HepG2 (cell line): ENCODE measurements at regions not wholly inside any gene's neighbourhood (a gene's known extent, or its start where the extent isn't known, plus 50 kb on each side); places are given as distances from the start of the nearest gene placed in this dataset.

Source experiments
- ATAC-seq: fragments of 200-7000 bp; cut with Tn5 transposase; 3 replicates; pipeline ENCODE4 v1.9.1; 2020; ENCODE audit warnings: mild to moderate bottlenecking, moderate library complexity
- BruUV-seq: library from RNA; stranded (reverse); fragments of 400-500 nt; replicated peaks from 2 replicates; lab custom pipeline; 2021; lab: Mats Ljungman, UMichigan
- CTCF ChIA-PET: fragments of 300-600 bp; formaldehyde crosslinking; extraction: SDS; loops from one replicate; lab custom pipeline; 2021; ENCODE audit warnings: low total read pairs, inconsistent platforms, low intra/inter-chr PET ratio; lab: Yijun Ruan, JAX
- POLR2A ChIA-PET: fragments of 350-600 bp; sonication (Branson Sonifier 250); formaldehyde crosslinking; loops from one replicate; lab custom pipeline; 2020; ENCODE audit warnings: antibody characterized with exemption, inconsistent platforms; lab: Yijun Ruan, JAX
- DNase-seq: peaks from one replicate; pipeline ENCODE4 v3.0.0-alpha.2; 2015; ENCODE audit warnings: low spot score
- FAIRE-seq: peaks from 3 replicates; lab custom pipeline; 2011; peaks lifted over from hg19 to GRCh38; lab: Jason Lieb, UNC
- H2AFZ ChIP-seq: one replicate; pipeline ENCODE4 v1.6.1; 2011; ENCODE audit warnings: low read length, inconsistent platforms
- H3K27ac ChIP-seq: fragments of 300-600 bp; 3 replicates; pipeline ENCODE4 v1.8.0; 2011; ENCODE audit warnings: mixed run types, mild to moderate bottlenecking, mixed read lengths, low read length, inconsistent platforms; ENCODE audit not compliant: insufficient read depth; ENCODE audit errors: extremely low read length
- H3K27me3 ChIP-seq, 2 experiments: fragments of 200-600 bp in 1 of 2; 2 replicates in 1 of 2; 3 replicates in 1 of 2; pipeline versions ENCODE4 v1.6.0 to v1.8.0; 2011; ENCODE audit warnings: low read length in 2 of 2, mild to moderate bottlenecking in 2 of 2, moderate library complexity in 2 of 2, inconsistent platforms in 1 of 2; ENCODE audit not compliant: insufficient read depth in 2 of 2, control insufficient read depth in 1 of 2
- H3K36me3 ChIP-seq, 2 experiments: fragments of 200-600 bp in 1 of 2; replicated peaks in 1 of 2; 2 replicates in 1 of 2; 3 replicates in 1 of 2; pipeline versions ENCODE4 v1.5.1 to v1.8.0; 2011; ENCODE audit warnings: low read length in 2 of 2, inconsistent platforms in 1 of 2; ENCODE audit not compliant: insufficient read depth in 2 of 2, control insufficient read depth in 1 of 2
- H3K4me1 ChIP-seq: 2 replicates; pipeline ENCODE4 v1.5.1; 2012; ENCODE audit warnings: low read length, inconsistent platforms; ENCODE audit not compliant: insufficient read depth
- H3K4me2 ChIP-seq: 2 replicates; pipeline ENCODE4 v1.6.0; 2011; ENCODE audit warnings: low read depth, low read length, inconsistent platforms
- H3K4me3 ChIP-seq, 3 experiments: fragments of 200-600 bp in 1 of 3; sonication (generic), shearing (Covaris generic) in 1 of 3; replicated peaks in 1 of 3; 2 replicates each; pipeline ENCODE4 v1.5.1; 2011 to 2016; ENCODE audit warnings: low read length in 3 of 3, inconsistent platforms in 2 of 3, low read depth in 2 of 3, mild to moderate bottlenecking in 2 of 3, control low read depth in 1 of 3, mixed read lengths in 1 of 3; ENCODE audit not compliant: insufficient read depth in 1 of 3
- H3K79me2 ChIP-seq: one replicate; pipeline ENCODE4 v1.6.1; 2011; ENCODE audit warnings: low read length, inconsistent platforms; ENCODE audit not compliant: insufficient read depth
- H3K9ac ChIP-seq: 2 replicates; pipeline ENCODE4 v1.6.0; 2011; ENCODE audit warnings: mild to moderate bottlenecking, low read depth, low read length, inconsistent platforms; ENCODE audit not compliant: insufficient read depth
- H3K9me3 ChIP-seq: 2 replicates; pipeline ENCODE4 v1.5.1; 2012; ENCODE audit warnings: mild to moderate bottlenecking, low read length
- H4K20me1 ChIP-seq: 2 replicates; pipeline ENCODE4 v1.6.0; 2011; ENCODE audit warnings: inconsistent platforms, mild to moderate bottlenecking, low read length, moderate library complexity; ENCODE audit not compliant: insufficient read depth
- CCAR2 ChIP-seq: fragments of 200-400 bp; formaldehyde crosslinking; optimal IDR thresholded peaks from 2 replicates; pipeline ENCODE3; 2018; ENCODE audit warnings: low read depth, mild to moderate bottlenecking, low read length, moderate library complexity
- CHCHD3 ChIP-seq: sonication (generic); formaldehyde crosslinking; IDR thresholded peaks from 2 replicates; pipeline ENCODE4 v1.8.0; 2022; ENCODE audit warnings: mild to moderate bottlenecking, missing genetic modification reagents, moderate library complexity
- JARID2 ChIP-seq: sonication (generic); formaldehyde crosslinking; IDR thresholded peaks from 2 replicates; pipeline ENCODE4 v1.8.1; 2023; ENCODE audit warnings: missing genetic modification reagents, inconsistent platforms; ENCODE audit not compliant: insufficient replicate concordance
- MAFK ChIP-seq, 2 experiments: IDR thresholded peaks in 1 of 2; conservative IDR thresholded peaks in 1 of 2; 2 replicates each; pipeline ENCODE4 v1.6.1; 2011; ENCODE audit warnings: improper control_type of control experiment in 2 of 2, low read length in 2 of 2
- MEIS1 ChIP-seq: sonication (generic); formaldehyde crosslinking; IDR thresholded peaks from 2 replicates; pipeline ENCODE4 v1.9.0; 2021; ENCODE audit warnings: mild to moderate bottlenecking, missing genetic modification reagents, moderate library complexity, borderline replicate concordance
- SSRP1 ChIP-seq: IDR thresholded peaks from 2 replicates; pipeline ENCODE4 v1.6.1; 2016; ENCODE audit warnings: control low read depth
- TARDBP ChIP-seq: sonication (generic); formaldehyde crosslinking; IDR thresholded peaks from 2 replicates; pipeline ENCODE4 v1.8.0; 2022; ENCODE audit warnings: mild to moderate bottlenecking, missing genetic modification reagents
- U2AF1 ChIP-seq: fragments of 200-400 bp; formaldehyde crosslinking; optimal IDR thresholded peaks from 2 replicates; pipeline ENCODE3; 2017; ENCODE audit warnings: mild to moderate bottlenecking, low read depth, low read length
- ZNF430 ChIP-seq: sonication (generic); formaldehyde crosslinking; IDR thresholded peaks from 2 replicates; pipeline ENCODE4 v1.9.0; 2021; ENCODE audit warnings: mild to moderate bottlenecking, missing genetic modification reagents
- ZNF672 ChIP-seq: sonication (generic); formaldehyde crosslinking; IDR thresholded peaks from 2 replicates; pipeline ENCODE4 v1.8.1; 2022; ENCODE audit warnings: missing genetic modification reagents
- ZZZ3 ChIP-seq: sonication (generic); formaldehyde crosslinking; IDR thresholded peaks from 2 replicates; pipeline ENCODE4 v1.4.0; 2020; ENCODE audit warnings: missing genetic modification reagents, mild to moderate bottlenecking, borderline replicate concordance
- WGBS: methylation state at CpG from one replicate; pipeline ENCODE4 v1.1.6; 2017; ENCODE audit warnings: low lambda C conversion rate; 5-methylcytosine and 5-hydroxymethylcytosine counted together
- in situ Hi-C: cut with HindIII; loops from 2 replicates; pipeline ENCODE4 v1.10.0; 2017; ENCODE audit warnings: low pct_unique_long_range_greater_than_20kb; ENCODE audit not compliant: extremely low pct_ligation_motif_present
- intact Hi-C: fragments of 100-400 bp; cut with micrococcal nuclease; formaldehyde crosslinking; loops from one replicate; pipeline ENCODE4 v1.10.0; 2022; ENCODE audit not compliant: unreplicated experiment
- TF ChIP-seq, protein P1 (sequence below): sonication (generic); formaldehyde crosslinking; IDR thresholded peaks from 2 replicates; pipeline ENCODE4 v1.5.0; 2020; ENCODE audit warnings: mild to moderate bottlenecking, missing genetic modification reagents, borderline replicate concordance

- H3K9ac ChIP-seq, result no peak overlapping the region
- BruUV-seq, result no TSS peak
- H3K36me3 ChIP-seq, result no peaks in the 10 kb centered on the region
- H3K9me3 ChIP-seq, result peaks cover 82% of the 10 kb centered on the region
- H3K4me3 ChIP-seq, result no peak overlapping the region
- intact Hi-C loops (no loop called here), in situ Hi-C loops (no loop called here)
- ChIA-PET POLR2A (no interaction called here), CTCF (no interaction called here)
- H4K20me1 ChIP-seq, result no peaks in the 10 kb centered on the region
- no peaks in the 10 kb centered on the region for H3K4me1 ChIP-seq
- no peaks in the 10 kb centered on the region for H3K79me2 ChIP-seq
- no peak for TF ChIP-seq ZNF430 (CRISPR knock-in tag)
- no peak for TF ChIP-seq SSRP1 (CRISPR knock-in tag)
- TF ChIP-seq MAFK (conservative IDR thresholded peaks at IDR 0.05 in 1 of 2, IDR thresholded peaks at IDR 0.05 in 1 of 2; ENCODE audit: low read length in 2 of 2), result no peak
- no peak for TF ChIP-seq CCAR2
- no peak for DNase-seq
- no peak overlapping the region for H3K27ac ChIP-seq
- H3K4me2 ChIP-seq, result no peak overlapping the region
- no peak for ATAC-seq
- no peak overlapping the region for H2AFZ ChIP-seq
- no peaks in the 10 kb centered on the region for H3K27me3 ChIP-seq
- WGBS, result 12% methylated on average over 5 of the region's 7 CpGs
- FAIRE-seq, result no peak
Measured at GRCh38 chr5:3905031-3905430, 309.4 kb downstream of the IRX1 start.

GRCh38 chr5:3905521-3905920, 309.9 kb downstream of the IRX1 start:
- Histone ChIP-seq H3K9ac (no peak overlapping the region), H4K20me1 (no peaks in the 10 kb centered on the region), H3K36me3 (no peaks in the 10 kb centered on the region), H3K4me1 (no peaks in the 10 kb centered on the region), H3K79me2 (no peaks in the 10 kb centered on the region), H2AFZ (no peak overlapping the region), H3K4me2 (no peak overlapping the region), H3K27ac (no peak overlapping the region), H3K4me3 (no peak overlapping the region), H3K27me3 (no peaks in the 10 kb centered on the region), H3K9me3 (peaks cover 82% of the 10 kb centered on the region)
- no peak for TF ChIP-seq TARDBP (CRISPR knock-in tag)
- TF ChIP-seq CHCHD3 (CRISPR knock-in tag), result no peak
- no peak for TF ChIP-seq ZZZ3
- TF ChIP-seq, protein P1, sequence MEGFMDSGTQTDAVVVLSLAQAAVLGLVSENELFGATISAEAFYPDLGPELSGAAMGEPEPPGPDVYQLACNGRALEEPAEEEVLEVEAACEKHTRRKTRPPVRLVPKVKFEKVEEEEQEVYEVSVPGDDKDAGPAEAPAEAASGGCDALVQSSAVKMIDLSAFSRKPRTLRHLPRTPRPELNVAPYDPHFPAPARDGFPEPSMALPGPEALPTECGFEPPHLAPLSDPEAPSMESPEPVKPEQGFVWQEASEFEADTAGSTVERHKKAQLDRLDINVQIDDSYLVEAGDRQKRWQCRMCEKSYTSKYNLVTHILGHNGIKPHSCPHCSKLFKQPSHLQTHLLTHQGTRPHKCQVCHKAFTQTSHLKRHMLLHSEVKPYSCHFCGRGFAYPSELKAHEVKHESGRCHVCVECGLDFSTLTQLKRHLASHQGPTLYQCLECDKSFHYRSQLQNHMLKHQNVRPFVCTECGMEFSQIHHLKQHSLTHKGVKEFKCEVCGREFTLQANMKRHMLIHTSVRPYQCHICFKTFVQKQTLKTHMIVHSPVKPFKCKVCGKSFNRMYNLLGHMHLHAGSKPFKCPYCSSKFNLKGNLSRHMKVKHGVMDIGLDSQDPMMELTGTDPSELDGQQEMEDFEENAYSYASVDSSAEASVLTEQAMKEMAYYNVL, result no peak
- no peak for TF ChIP-seq JARID2 (CRISPR knock-in tag)
- no peak for TF ChIP-seq ZNF672 (CRISPR knock-in tag)
- TF ChIP-seq U2AF1, result no peak
- TF ChIP-seq MEIS1 (CRISPR knock-in tag), result no peak
- 8% methylated on average over 2 of the region's 3 CpGs for WGBS
- no peak for FAIRE-seq
- in situ Hi-C loops (no loop called here), intact Hi-C loops (no loop called here)
- no peak for ATAC-seq
- CTCF ChIA-PET, result no interaction called here
- POLR2A ChIA-PET, result no interaction called here
- no peak for DNase-seq
- BruUV-seq, result no TSS peak
